CD8-positive, alpha-beta memory T cell (primary cell): ENCODE measurements at regions not wholly inside any gene's neighbourhood (a gene's known extent, or its start where the extent isn't known, plus 50 kb on each side); places are given as distances from the start of the nearest gene placed in this dataset.
A peak's percentile ranks its signal among the peaks of the same experiment; 100 is the strongest.

Experiments
- CTCF ChIA-PET: fragments of 350-600 bp; sonication (Branson Sonifier 250); formaldehyde crosslinking; loops from one replicate; lab custom pipeline; 2021; ENCODE audit warnings: antibody characterized with exemption; lab: Charles Lee
- POLR2A ChIA-PET: fragments of 350-600 bp; sonication (Branson Sonifier 250); formaldehyde crosslinking; loops from one replicate; lab custom pipeline; 2021; ENCODE audit warnings: antibody characterized with exemption; lab: Charles Lee
- DNase-seq, 5 donors: peaks; one replicate each; pipeline versions ENCODE4 v3.0.0 to v3.0.0-alpha.2; 2020 to 2022; ENCODE audit warnings: mixed read lengths in 1 of 5
- H3K27ac ChIP-seq: one replicate; pipeline ENCODE4 v1.7.0; 2013; ENCODE audit warnings: low read depth, mild to moderate bottlenecking, low read length, moderate library complexity
- H3K27me3 ChIP-seq: 2 replicates; pipeline ENCODE4 v1.7.0; 2013; ENCODE audit warnings: low read length, mild to moderate bottlenecking; ENCODE audit not compliant: insufficient read depth, poor library complexity, severe bottlenecking
- H3K36me3 ChIP-seq: 2 replicates; pipeline ENCODE4 v1.7.0; 2013; ENCODE audit warnings: mild to moderate bottlenecking, low read length, moderate library complexity; ENCODE audit not compliant: insufficient read depth
- H3K4me1 ChIP-seq: 2 replicates; pipeline ENCODE4 v1.7.0; 2013; ENCODE audit warnings: mild to moderate bottlenecking, low read length, moderate library complexity; ENCODE audit not compliant: insufficient read depth
- H3K4me3 ChIP-seq: 2 replicates; pipeline ENCODE4 v1.7.0; 2013; ENCODE audit warnings: mild to moderate bottlenecking, low read length
- H3K9me3 ChIP-seq: 2 replicates; pipeline ENCODE4 v1.7.0; 2013; ENCODE audit warnings: mild to moderate bottlenecking, low read length
- H3K27ac Mint-ChIP-seq, 8 donors: one replicate each; pipeline ENCODE4 v1.8.0; 2020 to 2021; ENCODE audit warnings: mixed read lengths in 8 of 8, mild to moderate bottlenecking in 6 of 8, inconsistent platforms in 3 of 8, moderate library complexity in 3 of 8
- H3K27me3 Mint-ChIP-seq, 2 donors: one replicate each; pipeline ENCODE4 v1.8.0; 2020 to 2021; ENCODE audit warnings: mixed read lengths in 2 of 2, mild to moderate bottlenecking in 1 of 2, moderate library complexity in 1 of 2
- H3K36me3 Mint-ChIP-seq, 3 donors: one replicate each; pipeline ENCODE4 v1.8.0; 2020 to 2021; ENCODE audit warnings: mixed read lengths in 3 of 3, inconsistent platforms in 1 of 3, mild to moderate bottlenecking in 1 of 3
- H3K4me1 Mint-ChIP-seq, 3 donors: one replicate each; pipeline ENCODE4 v1.8.0; 2020 to 2021; ENCODE audit warnings: mixed read lengths in 3 of 3, inconsistent platforms in 1 of 3, mild to moderate bottlenecking in 1 of 3
- H3K4me3 Mint-ChIP-seq, 7 donors: one replicate each; pipeline ENCODE4 v1.8.0; 2020 to 2021; ENCODE audit warnings: mixed read lengths in 7 of 7, mild to moderate bottlenecking in 6 of 7, moderate library complexity in 4 of 7, inconsistent platforms in 2 of 7
- H3K9me3 Mint-ChIP-seq, 5 donors: one replicate each; pipeline ENCODE4 v1.8.0; 2020 to 2022; ENCODE audit warnings: mixed read lengths in 5 of 5, mild to moderate bottlenecking in 3 of 5, moderate library complexity in 2 of 5, inconsistent platforms in 1 of 5

DNA sequence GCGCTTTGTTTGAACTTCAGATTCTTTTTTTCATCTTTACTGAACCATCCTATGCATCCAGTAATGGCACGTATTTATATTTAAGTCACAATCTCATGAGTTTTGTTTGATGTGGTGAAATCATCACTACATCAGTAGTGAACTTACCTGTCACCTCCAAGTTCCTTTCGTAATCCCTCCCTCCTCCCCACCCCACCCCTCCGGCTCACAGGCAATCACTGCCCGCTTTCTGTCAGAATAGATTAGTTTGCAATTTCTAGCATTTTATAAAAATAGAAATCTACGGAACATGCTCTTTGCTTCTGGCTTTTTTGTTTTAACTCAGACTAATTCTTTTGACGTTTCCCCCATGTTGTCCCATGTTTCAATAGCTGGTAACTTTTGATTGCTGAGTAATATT lies 305.4 kb upstream of the IRX4 start:
- H3K9me3 ChIP-seq: no peaks in the 10 kb centered on the region
- H3K36me3 ChIP-seq: no peaks in the 10 kb centered on the region
- H3K27me3 ChIP-seq: no peaks in the 10 kb centered on the region
- H3K4me1 ChIP-seq: no peaks in the 10 kb centered on the region
- POLR2A ChIA-PET: no interaction called here
- DNase-seq: no peak
- CTCF ChIA-PET: no interaction called here
- Mint-ChIP-seq H3K4me1 (no peaks in the 10 kb centered on the region), H3K9me3 (no peaks in the 10 kb centered on the region), H3K27me3 (peaks cover 9 to 10% of the 10 kb centered on the region in 2 donors), H3K27ac (no peak overlapping the region), H3K4me3 (no peak overlapping the region), H3K36me3 (no peaks in the 10 kb centered on the region)
- no peak overlapping the region for H3K27ac ChIP-seq
- H3K4me3 ChIP-seq: no peak overlapping the region

DNA sequence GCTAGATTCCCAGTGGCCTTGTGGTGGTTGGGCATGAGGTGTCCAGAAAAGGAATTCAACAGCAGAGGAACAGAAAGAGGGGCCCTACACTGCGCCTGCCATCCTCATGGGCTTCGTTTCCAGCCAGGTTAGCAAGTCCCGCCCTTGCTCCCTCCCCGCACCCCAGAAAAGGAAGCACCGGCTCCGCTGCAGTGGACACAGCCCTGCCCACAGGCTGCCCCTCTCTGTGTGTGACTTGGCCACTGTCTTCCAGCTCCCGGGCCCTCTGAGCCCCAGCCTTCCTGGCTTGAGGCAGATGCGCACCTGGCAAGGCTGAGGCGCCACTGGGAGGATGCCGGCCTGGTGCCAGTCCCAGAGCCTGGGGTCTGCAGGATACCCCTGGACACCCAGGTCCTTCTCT lies 305.0 kb upstream of the IRX4 start:
- H3K9me3 Mint-ChIP-seq: no peaks in the 10 kb centered on the region
- DNase-seq: no peak
- no peak overlapping the region for H3K4me3 Mint-ChIP-seq
- H3K36me3 ChIP-seq: no peaks in the 10 kb centered on the region
- CTCF ChIA-PET: no interaction called here
- POLR2A ChIA-PET: no interaction called here
- H3K4me1 Mint-ChIP-seq: no peaks in the 10 kb centered on the region
- no peak overlapping the region for H3K27ac ChIP-seq
- H3K4me3 ChIP-seq: no peak overlapping the region
- H3K27me3 ChIP-seq: no peaks in the 10 kb centered on the region
- H3K27ac Mint-ChIP-seq: no peak overlapping the region
- no peaks in the 10 kb centered on the region for H3K9me3 ChIP-seq
- no peaks in the 10 kb centered on the region for H3K36me3 Mint-ChIP-seq
- H3K4me1 ChIP-seq: no peaks in the 10 kb centered on the region
- peaks cover 9 to 12% of the 10 kb centered on the region in 2 donors for H3K27me3 Mint-ChIP-seq

DNA sequence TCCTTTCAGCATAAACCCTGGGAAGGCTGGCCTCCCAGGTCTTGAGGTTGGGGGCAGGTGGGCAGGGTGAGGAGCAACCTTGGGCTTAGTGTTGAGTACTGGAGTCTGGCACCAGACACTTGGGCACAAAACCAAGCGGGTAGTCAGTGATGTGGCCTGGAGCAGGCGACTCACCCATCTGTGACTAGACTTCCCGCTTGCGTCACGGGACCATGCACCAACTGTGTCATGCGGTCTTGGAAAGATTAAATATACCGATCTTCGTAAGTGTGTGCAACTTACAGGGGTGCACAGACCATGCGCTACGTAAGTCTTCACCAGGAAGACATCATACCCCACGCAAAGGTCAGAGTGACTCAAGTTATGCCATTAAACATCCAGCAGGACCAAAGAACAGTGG lies 304.4 kb upstream of the IRX4 start:
- Mint-ChIP-seq H3K4me1 (no peaks in the 10 kb centered on the region), H3K27me3 (peaks cover 6 to 17% of the 10 kb centered on the region in 2 donors), H3K36me3 (no peaks in the 10 kb centered on the region), H3K9me3 (no peaks in the 10 kb centered on the region), H3K27ac (no peak overlapping the region), H3K4me3 (no peak overlapping the region)
- POLR2A ChIA-PET: no interaction called here
- Histone ChIP-seq H3K27ac (no peak overlapping the region), H3K9me3 (no peaks in the 10 kb centered on the region), H3K4me1 (no peaks in the 10 kb centered on the region), H3K36me3 (no peaks in the 10 kb centered on the region), H3K27me3 (no peaks in the 10 kb centered on the region), H3K4me3 (no peak overlapping the region)
- DNase-seq: no peak
- CTCF ChIA-PET: no interaction called here

DNA sequence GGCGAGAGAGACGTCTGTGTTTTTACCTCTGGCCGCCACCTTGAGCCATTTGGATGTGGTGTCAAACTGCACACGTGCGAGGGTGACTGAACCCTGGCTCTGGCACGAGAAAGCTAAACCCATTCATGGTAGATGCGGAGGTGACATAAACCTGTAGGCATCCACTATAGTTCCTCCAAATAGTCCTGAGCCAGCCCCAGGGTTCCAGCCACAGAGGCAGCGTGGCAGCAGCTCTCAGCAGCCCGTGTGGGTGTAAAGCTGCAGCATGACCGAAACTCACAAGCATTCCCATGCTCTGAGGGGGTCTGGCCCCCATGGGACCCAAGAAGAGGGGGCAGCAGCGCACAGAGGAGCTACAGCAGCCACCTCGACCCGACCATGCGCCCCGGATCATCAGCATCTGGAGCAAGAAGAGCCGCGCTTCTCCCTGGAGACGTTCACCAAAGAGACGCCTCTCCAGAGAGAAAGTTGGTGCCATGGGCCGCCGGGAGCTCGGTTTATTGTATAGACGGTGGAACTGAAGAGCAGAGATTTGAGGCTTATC lies 303.8 kb upstream of the IRX4 start:
- no peak for DNase-seq
- no peak overlapping the region for H3K4me3 ChIP-seq
- no peak overlapping the region for H3K27ac ChIP-seq

DNA sequence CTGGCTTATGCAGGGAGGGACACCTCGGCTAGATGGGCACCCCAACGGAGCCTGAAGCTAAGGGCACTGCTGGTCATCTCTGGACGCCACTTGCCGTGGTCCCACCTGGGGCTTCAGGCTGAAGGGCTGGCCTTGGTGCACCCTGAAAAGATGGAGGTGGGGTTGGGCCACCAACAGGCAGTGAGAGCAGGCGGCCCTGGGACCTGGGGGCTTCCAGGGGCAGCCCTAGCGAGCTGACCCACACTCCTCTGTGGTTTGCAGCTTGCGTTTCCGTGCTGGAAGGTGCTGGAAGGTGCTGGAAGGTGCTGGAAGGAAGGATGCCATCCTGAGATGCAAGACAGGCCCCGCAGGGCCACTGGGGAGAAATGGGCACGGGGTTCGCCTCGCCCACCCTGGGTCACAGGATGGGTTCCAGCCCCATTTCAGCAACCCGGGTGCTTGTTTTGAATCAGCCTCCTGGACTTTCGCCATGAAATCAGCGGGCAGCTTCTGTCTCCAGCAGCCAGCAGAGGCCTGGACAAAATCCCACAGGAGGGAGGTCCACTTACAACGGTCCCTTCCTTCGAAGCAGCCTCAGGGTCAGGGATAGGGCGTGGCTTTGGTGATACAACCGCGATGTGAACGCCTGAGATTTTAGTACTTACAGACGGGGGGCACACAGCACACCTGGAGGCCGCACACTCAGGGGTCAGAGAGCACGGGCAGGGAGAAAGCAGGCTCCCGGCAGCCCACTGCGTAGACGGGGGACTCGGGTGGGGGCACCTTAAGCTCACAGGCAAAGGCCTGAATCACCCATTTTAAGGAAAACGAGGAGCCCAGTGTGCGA lies 303.1 kb upstream of the IRX4 start:
- Histone ChIP-seq H3K4me1 (no peaks in the 10 kb centered on the region), H3K36me3 (no peaks in the 10 kb centered on the region), H3K9me3 (no peaks in the 10 kb centered on the region), H3K27me3 (no peaks in the 10 kb centered on the region), H3K4me3 (no peak overlapping the region), H3K27ac (no peak overlapping the region)
- H3K36me3 Mint-ChIP-seq: no peaks in the 10 kb centered on the region
- DNase-seq: no peak
- ChIA-PET POLR2A (no interaction called here), CTCF (no interaction called here)
- H3K4me3 Mint-ChIP-seq: no peak overlapping the region
- no peaks in the 10 kb centered on the region for H3K4me1 Mint-ChIP-seq
- no peak overlapping the region for H3K27ac Mint-ChIP-seq
- peaks cover 6 to 18% of the 10 kb centered on the region in 2 donors for H3K27me3 Mint-ChIP-seq
- no peaks in the 10 kb centered on the region for H3K9me3 Mint-ChIP-seq

More for the DNA sequence above, 303.8 kb upstream of the IRX4 start:
- no peaks in the 10 kb centered on the region for H3K4me1 Mint-ChIP-seq
- Histone ChIP-seq H3K36me3 (no peaks in the 10 kb centered on the region), H3K27me3 (no peaks in the 10 kb centered on the region), H3K4me1 (no peaks in the 10 kb centered on the region), H3K9me3 (no peaks in the 10 kb centered on the region)
- H3K27me3 Mint-ChIP-seq: peaks cover 6 to 18% of the 10 kb centered on the region in 2 donors
- H3K9me3 Mint-ChIP-seq: no peaks in the 10 kb centered on the region
- ChIA-PET POLR2A (no interaction called here), CTCF (no interaction called here)
- no peaks in the 10 kb centered on the region for H3K36me3 Mint-ChIP-seq
- H3K27ac Mint-ChIP-seq: no peak overlapping the region
- no peak overlapping the region for H3K4me3 Mint-ChIP-seq

DNA sequence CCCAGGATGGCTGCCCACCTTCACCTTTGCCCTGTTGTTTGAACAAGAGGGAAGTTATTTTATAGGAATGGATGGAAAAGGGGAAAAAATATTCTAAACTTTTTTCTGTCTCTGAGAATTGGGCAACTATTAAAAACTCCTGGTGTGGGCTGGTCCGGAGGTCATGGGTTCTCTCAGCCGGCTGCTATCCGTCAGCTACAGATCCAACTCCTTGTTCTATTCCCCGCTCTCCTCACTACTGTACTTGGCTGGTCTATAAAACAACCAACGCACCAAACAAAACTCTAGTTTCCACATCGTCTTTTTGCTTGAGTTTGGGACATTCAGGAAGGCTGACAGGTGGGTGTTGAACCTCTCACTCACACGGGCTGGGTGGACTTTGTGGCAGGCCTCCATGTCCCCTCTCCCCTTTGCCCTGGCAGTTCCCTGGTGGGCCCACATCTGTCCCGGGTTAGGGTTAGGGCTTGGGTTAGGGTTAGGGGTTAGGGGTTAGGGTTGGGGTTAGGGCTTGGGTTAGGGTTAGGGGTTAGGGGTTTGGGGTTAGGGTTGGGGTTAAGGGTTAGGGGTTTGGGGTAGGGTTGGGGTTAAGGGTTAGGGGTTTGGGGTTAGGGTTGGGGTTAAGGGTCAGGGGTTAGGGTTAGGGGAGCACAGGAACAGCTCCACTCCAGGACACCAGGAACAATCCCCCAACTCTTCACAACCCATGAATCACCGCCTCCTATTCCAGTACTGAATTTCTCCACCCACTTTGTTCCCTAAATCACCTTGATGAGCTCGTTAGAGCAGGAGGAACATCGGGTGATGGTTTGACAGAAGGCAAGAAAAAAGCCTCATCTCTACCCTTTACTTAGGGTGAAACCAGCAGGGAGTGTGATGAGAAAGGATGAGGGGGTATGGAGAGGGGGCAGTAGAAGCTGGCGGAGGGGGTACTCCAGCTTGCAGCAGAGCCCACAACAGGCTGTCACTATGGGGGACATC lies 302.1 kb upstream of the IRX4 start:
- no peak overlapping the region for H3K27ac Mint-ChIP-seq

DNA sequence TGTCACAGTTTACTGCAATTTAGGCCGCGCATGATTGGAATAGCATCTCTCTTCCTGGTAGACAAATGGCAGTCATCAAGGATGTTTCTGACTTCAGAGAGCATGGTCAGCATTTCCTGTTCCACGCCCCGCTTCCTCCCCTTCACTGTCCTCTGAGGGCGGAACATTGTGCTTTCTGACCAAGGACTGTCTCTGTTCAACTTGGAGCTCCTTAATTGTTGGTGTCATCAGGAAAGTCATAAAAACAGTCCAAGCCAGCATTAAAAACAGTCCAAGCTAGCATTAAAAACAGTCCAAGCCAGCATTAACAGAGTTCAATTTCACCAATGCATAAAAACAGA lies 301.3 kb upstream of the IRX4 start:
- H3K4me1 ChIP-seq: no peaks in the 10 kb centered on the region
- H3K27ac ChIP-seq: no peak overlapping the region
- no peak overlapping the region for H3K4me3 ChIP-seq
- H3K27me3 Mint-ChIP-seq: peaks cover 4 to 18% of the 10 kb centered on the region in 2 donors
- H3K36me3 Mint-ChIP-seq: no peaks in the 10 kb centered on the region
- DNase-seq: no peak
- POLR2A ChIA-PET: no interaction called here
- H3K27me3 ChIP-seq: no peaks in the 10 kb centered on the region
- H3K4me3 Mint-ChIP-seq: no peak overlapping the region
- CTCF ChIA-PET: no interaction called here
- H3K4me1 Mint-ChIP-seq: no peaks in the 10 kb centered on the region
- H3K9me3 ChIP-seq: no peaks in the 10 kb centered on the region
- H3K36me3 ChIP-seq: no peaks in the 10 kb centered on the region
- H3K27ac Mint-ChIP-seq: peak overlapping the region in 1 of 8 donors; percentile 13
- H3K9me3 Mint-ChIP-seq: no peaks in the 10 kb centered on the region

More for the DNA sequence above, 302.1 kb upstream of the IRX4 start:
- Histone ChIP-seq H3K27ac (no peak overlapping the region), H3K9me3 (no peaks in the 10 kb centered on the region), H3K4me3 (no peak overlapping the region), H3K27me3 (no peaks in the 10 kb centered on the region), H3K36me3 (no peaks in the 10 kb centered on the region), H3K4me1 (no peaks in the 10 kb centered on the region)
- Mint-ChIP-seq H3K4me3 (no peak overlapping the region), H3K9me3 (no peaks in the 10 kb centered on the region), H3K27me3 (peaks cover 6 to 18% of the 10 kb centered on the region in 2 donors), H3K36me3 (no peaks in the 10 kb centered on the region), H3K4me1 (no peaks in the 10 kb centered on the region)
- CTCF ChIA-PET: no interaction called here
- POLR2A ChIA-PET: no interaction called here
- no peak for DNase-seq
